DMS79 (cell line): ENCODE measurements at regions not wholly inside any gene's neighbourhood (a gene's known extent, or its start where the extent isn't known, plus 50 kb on each side); places are given as distances from the start of the nearest gene placed in this dataset.
"Not testable (repeated sequence)": the region's sequence is repeated elsewhere in the genome, so short reads cannot be mapped to it uniquely, and the experiment has no call there.

ENCODE experiments used
- DNase-seq: peaks from one replicate; lab custom pipeline; 2025; lab: John Stamatoyannopoulos, UW

- no peak for DNase-seq
These were observed 134.6 kb upstream of the BOD1L1 start for GRCh38 chr4:13762130-13762529.

DNA sequence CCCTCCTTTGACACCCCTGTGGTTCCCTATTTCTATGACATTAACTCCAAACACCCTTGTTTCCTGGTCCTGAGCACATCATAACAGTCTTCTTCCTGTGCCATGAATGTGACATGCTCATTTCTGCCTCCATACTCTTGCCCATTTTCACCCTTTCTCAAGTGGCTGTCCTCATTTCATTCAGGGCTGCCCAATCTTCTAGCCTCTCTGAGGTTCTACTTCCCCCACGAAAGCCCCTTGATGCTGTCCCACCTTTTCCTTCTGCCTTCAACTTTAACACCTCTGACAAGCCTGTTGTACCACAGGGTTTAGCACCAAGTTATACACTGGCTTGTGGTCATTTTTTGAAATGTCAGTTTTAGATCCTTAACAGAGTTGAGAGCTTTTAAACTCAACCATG is 136.2 kb upstream of the BOD1L1 start:
- no peak for DNase-seq

DNA sequence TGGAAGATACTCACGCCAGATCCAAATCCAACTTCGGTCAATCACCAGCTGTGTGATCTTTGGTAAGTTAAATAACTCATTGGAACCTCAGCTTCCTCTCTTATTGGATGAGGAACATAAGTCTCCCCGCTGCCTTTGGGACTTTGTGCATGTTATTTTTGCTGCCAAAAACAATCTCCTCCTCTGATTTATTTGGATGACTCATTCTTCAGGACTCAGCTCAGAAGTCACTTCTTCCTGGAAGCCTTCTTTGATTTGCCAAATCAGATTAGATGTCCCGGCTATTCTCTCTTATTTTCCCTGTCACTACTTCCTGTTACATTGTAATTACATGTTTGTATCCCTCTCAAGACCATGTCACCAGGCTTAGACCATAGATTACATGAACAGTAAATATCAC is 138.0 kb upstream of the BOD1L1 start:
- DNase-seq: no peak

- no peak for DNase-seq
These were observed 139.4 kb upstream of the BOD1L1 start for GRCh38 chr4:13766761-13767540.

- DNase-seq: no peak
These were observed 149.8 kb upstream of the BOD1L1 start for GRCh38 chr4:13777341-13777740.

GRCh38 chr4:13778367-13778766 is 150.8 kb upstream of the BOD1L1 start:
- no peak for DNase-seq

DNA sequence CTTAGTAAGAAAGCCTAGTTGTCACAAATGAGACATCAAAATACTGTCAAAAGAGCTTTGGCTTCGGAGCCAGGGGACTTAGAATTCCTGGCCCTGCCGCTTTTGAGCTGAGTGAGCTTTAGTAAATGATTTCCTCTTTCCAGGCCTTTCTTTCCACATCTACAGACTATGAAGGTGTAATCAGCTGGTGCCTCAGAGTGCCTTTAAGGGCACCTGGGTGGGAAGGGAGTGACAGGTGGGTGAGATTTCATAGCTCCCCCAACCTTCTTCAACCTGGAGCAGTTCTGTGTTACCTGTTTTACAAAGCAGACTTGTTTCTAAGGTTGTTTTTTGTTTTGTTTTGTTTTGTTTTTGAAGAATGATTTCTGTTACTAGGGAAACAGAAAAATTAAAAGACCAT is 154.7 kb upstream of the BOD1L1 start:
- no peak for DNase-seq

GRCh38 chr4:13783800-13784411 is 156.4 kb upstream of the BOD1L1 start:
- DNase-seq: no peak

DNA sequence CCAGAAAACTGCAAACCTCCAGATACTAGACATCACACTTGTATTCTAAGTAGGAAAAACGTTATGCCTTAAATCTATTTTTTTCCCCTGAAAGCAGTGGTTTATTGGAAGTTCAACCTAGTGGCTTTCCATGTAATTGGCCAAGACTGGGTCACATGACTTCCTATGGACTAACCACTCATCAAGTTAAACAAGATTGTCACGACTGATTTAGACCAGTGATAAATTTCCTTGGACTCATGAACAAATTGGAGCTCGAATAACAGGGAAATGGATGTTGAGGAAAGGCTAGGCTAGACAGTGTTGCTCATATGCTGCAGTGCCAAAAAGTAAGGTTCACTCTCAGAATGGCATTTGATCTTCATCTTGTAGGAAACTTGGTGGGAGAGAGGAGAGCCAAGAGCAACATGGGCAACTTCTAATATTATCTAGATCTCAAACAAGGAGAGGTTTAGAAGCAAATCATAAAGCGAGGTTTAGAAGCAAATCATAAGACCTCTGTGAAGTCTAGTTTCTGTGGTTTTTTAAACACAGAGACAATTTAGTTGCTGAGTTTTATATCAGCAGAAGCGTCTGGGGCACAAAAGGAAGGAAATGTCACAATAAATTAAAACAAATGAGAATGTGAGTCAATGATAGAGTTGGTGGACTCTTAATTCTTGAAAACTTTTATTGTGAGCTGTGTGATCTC is 165.6 kb upstream of the BOD1L1 start:
- DNase-seq: no peak

GRCh38 chr4:13794819-13795565 is 167.5 kb upstream of the BOD1L1 start:
- no peak for DNase-seq

DNA sequence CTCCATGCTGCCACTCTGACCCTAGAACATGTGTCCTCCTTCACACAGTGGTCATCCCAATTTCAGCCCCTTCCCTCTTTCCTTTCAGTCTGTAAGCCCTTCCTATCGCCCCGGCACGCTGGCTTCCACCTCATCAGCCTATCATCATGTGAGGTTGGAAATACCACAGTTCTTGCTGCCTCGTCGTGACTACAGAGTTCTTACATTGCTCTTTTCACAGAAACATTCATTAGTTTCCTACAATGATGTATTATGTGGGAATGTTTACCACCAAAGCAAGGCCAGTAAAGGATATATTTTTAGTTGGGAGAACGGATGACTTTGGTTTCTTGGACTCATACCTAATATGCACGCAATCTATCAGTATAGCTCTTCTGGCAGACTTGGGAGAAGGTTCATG is 169.5 kb upstream of the BOD1L1 start:
- DNase-seq: no peak

GRCh38 chr4:13815231-13815630 is 187.7 kb upstream of the BOD1L1 start:
- no peak for DNase-seq

DNA sequence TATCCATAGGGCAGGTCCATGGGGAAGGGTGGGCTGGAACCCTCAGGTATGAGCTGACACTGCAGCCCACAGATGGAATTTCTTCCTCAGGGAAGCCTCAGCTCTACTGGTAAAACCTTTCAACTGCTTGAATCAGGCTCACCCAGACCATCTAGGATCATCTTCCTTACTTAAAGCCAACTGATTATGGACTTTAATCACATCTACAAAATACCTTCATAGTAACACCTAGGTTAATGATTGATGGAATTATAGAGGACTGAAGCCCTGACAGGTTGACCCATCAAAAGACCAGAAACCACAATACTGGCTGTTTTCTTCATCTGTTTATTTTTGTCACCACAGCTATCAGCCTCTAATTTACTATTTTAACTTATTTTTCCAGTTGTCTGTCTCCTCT is 188.9 kb upstream of the BOD1L1 start:
- no peak for DNase-seq

- DNase-seq: no peak
These were observed 194.0 kb upstream of the BOD1L1 start for GRCh38 chr4:13821522-13821921.

GRCh38 chr4:13825822-13826221 is 198.3 kb upstream of the BOD1L1 start:
- not testable (repeated sequence) for DNase-seq

- no peak for DNase-seq
These were observed 201.9 kb upstream of the BOD1L1 start for GRCh38 chr4:13829457-13829856.

GRCh38 chr4:13830449-13830848 is 202.9 kb upstream of the BOD1L1 start:
- no peak for DNase-seq

GRCh38 chr4:13833171-13833804 is 205.8 kb upstream of the BOD1L1 start:
- DNase-seq: no peak

DNA sequence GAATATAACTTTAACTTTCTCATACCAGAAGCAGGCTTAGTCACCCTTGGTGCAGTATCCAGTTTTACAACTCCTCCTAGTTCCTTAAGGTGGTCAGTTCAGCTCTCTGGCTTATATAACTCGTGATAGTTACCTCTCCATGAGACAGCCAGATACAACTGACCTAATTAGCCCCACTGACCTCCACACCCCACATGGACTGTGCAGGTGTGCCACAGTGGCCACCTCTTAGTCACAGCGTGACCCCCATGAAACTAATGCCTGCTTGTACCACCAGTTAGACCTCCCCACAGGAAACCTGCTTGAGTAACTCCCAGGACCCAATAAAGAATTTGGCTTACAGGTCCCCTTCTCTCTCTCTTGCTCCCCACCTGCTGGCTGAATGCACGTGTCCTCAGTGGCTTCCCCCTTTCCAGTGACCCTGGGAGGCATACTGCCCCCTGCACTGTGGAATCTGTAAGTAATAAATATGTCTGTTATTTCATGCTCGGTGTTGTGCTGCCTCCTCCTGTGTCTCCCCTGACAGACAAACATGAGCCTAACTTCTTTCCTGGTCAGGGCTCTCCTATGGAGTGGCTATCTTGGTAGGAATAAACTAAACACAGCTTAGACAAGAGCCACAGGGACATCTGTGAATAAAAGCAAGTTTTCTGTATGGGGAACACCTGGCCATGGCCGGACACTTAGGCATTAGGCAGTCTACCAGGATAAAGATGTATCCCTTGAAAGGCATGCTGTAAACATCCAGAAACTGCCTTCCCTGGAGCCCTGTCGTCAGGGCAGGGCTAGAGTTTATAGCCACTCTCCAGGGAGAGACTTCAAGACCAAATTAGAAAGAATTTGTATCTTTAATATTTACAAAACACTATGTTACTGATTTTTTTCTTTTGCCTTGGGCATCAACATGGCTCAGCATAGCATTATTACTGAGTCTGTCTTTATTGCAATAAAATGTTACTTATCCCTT is 209.7 kb upstream of the BOD1L1 start:
- DNase-seq: no peak

DNA sequence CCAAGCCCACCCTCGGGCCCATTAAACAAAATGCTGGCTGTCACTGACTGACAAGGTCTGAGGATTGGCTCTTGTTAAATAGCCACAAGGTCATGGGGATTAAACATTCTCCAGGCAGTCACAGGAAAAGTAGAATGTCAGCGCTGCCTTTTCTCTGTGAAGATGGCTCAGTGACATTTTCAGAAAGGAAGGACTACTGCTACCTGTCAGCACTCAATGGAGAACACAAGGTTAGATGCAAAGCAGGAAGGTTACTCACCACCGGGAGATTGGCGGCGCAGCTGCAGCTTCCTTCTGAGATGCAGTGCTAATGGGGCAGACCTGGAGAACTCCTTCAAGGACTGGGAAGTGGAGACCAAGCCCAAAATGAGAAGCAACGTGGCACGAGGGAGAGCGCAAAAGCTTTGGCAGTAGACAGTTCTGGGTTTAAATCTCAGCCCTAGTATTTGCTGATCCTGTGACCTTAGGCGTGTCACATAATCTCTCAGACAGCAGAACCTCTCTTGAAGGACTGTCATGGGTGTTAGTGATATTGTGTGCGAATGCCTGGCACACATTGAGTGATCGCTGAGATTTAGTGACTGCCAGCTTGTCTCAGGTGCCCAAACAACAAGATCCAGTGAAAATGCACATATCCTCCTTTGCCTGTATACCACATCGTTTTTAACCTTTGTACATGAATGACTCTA is 213.1 kb upstream of the BOD1L1 start:
- DNase-seq: no peak
